ENCODE measurements at regions not wholly inside any gene's neighbourhood (a gene's known extent, or its start where the extent isn't known, plus 50 kb on each side); places are given as distances from the start of the nearest gene placed in this dataset.

DNA sequence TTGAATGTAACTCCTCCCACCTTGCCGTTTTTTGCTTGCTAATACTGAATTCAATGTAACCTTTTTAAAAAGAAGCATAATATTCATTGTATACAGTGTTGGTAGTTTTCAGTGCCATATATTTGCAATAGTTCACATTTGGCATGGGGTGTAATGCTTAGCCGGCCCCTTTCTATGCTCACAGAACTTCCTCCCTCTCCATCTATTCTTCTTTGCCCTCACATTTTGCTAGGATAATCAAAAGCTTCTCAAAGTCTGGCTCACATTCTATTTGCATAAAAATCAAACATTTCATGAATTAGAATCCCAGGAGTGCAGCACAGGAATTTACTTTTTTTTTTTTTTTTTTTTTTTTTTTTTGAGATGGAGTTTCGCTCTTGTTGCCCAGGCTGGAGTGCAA lies 226.3 kb upstream of the MPDZ start:
- H3K27ac Mint-ChIP-seq, result no peak overlapping the region

DNA sequence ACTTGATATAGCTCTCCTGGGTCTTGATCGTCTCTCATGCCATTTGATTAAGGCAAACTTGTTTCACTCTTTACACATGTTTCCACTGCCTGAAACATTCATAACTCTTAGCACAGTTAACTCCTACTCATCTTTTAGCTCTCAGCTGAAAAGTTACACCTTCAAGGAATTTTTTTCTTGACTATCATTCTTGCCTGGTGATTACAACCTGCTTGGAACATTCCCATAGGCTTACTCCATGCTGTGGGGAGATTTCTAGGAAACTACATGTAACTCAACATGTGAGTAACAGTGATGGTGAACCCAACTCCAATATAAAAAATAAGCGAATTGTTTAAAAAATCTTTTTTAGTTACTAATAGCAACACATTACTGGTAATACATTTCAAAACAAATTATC lies 224.1 kb upstream of the MPDZ start:
- H3K36me3 Mint-ChIP-seq, result no peaks in the 10 kb centered on the region
- no peak overlapping the region for H3K27ac Mint-ChIP-seq
- H3K27me3 Mint-ChIP-seq, result no peaks in the 10 kb centered on the region
- peaks cover 10% of the 10 kb centered on the region for H3K9me3 Mint-ChIP-seq (ENCODE audit: low read depth)
- no peaks in the 10 kb centered on the region for H3K4me1 Mint-ChIP-seq (ENCODE audit: low read depth)
- H3K4me3 Mint-ChIP-seq, result no peak overlapping the region

More for the DNA sequence above, 226.3 kb upstream of the MPDZ start:
- no peaks in the 10 kb centered on the region for H3K27me3 Mint-ChIP-seq
- H3K36me3 Mint-ChIP-seq, result no peaks in the 10 kb centered on the region
- H3K9me3 Mint-ChIP-seq (ENCODE audit: low read depth), result peaks cover 10% of the 10 kb centered on the region
- H3K4me3 Mint-ChIP-seq, result no peak overlapping the region
- H3K4me1 Mint-ChIP-seq (ENCODE audit: low read depth), result no peaks in the 10 kb centered on the region

DNA sequence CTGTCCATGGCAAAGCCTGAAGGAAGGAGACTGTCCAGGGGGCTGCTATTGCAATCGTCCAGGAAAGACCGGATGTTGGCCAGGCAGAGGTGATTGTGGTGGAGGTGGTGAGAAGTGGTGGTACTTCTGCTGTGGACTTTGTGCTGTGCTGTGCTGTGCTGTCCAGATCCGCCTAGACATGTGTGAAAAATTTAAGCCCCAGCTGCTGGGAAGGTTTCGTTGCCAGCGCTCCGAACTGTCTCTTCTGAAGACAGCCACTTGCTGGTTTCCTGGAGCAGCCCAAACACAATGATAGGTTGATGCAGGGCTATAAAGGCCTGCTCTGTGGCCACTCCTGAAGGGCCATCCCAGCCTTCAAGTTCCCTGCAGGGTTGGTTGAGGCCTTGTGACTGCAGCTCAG lies 223.0 kb upstream of the MPDZ start:
- H3K9me3 Mint-ChIP-seq (ENCODE audit: low read depth), result peaks cover 10% of the 10 kb centered on the region
- H3K4me1 Mint-ChIP-seq (ENCODE audit: low read depth), result no peaks in the 10 kb centered on the region
- no peak overlapping the region for H3K4me3 Mint-ChIP-seq
- no peak overlapping the region for H3K27ac Mint-ChIP-seq
- H3K36me3 Mint-ChIP-seq, result no peaks in the 10 kb centered on the region
- H3K27me3 Mint-ChIP-seq, result no peaks in the 10 kb centered on the region

DNA sequence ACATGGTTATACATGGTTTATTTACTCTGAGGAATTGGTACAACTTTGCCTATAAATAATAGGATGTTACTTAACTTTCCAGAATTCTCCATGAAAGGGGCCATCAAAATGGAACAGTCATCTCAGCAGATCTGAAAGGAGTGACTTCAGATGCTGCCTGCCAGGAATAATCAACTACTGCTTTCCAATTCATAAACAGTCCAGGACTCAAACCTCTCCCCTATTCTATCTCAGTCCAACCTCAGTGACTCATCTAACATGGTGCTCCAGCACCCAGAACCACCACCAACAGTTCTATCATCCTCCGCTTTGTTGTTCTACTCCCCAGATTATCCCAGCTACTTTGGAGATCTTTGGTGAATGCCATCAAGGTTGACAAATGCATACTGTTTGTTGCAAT lies 221.5 kb upstream of the MPDZ start:
- H3K9me3 Mint-ChIP-seq (ENCODE audit: low read depth), result peaks cover 14% of the 10 kb centered on the region
- no peak overlapping the region for H3K27ac Mint-ChIP-seq
- no peaks in the 10 kb centered on the region for H3K27me3 Mint-ChIP-seq
- no peaks in the 10 kb centered on the region for H3K36me3 Mint-ChIP-seq
- no peaks in the 10 kb centered on the region for H3K4me1 Mint-ChIP-seq (ENCODE audit: low read depth)
- H3K4me3 Mint-ChIP-seq, result no peak overlapping the region

DNA sequence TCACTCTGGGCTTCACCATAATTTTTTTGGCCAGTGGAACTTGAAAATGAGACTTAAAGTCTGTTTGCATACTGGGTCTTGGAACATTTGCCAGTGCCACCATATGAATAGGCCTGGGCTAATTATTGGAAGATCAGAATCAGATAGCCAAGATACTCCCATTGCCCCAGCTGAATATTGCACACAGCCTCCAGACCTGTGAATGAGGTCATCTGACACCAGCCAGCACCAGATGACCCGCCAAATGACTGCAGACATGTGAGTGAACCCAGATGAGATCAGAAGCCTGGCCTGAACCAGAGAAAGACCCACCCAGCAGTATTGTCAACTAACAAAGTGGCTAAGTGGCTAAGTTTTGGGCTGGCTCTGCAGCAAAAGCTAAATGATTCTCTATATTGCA lies 220.5 kb upstream of the MPDZ start:
- Mint-ChIP-seq H3K4me3 (no peak overlapping the region), H3K27me3 (no peaks in the 10 kb centered on the region), H3K27ac (no peak overlapping the region), H3K4me1 (ENCODE audit: low read depth) (no peaks in the 10 kb centered on the region), H3K9me3 (ENCODE audit: low read depth) (peaks cover 13% of the 10 kb centered on the region), H3K36me3 (no peaks in the 10 kb centered on the region)

DNA sequence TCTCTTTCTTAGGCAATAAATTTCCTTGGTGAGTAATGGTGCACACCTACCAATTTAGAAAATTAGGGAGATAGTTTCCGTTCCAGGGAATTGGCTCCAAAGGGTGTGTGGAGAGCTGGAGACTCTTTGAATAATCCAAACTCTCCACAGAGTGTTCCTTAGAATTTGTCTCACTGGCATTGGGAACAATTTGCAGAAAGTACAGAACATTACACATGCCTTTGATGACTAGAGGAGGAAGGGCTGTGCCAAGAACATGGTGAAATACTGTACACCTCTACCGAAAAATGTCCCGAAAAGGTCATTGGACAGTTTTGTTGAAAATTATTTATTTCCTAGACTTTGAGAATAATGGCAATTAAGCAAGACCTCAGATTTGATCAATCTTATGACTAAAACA lies 214.2 kb upstream of the MPDZ start:
- Mint-ChIP-seq H3K4me1 (ENCODE audit: low read depth) (no peaks in the 10 kb centered on the region), H3K27me3 (no peaks in the 10 kb centered on the region), H3K36me3 (no peaks in the 10 kb centered on the region), H3K9me3 (ENCODE audit: low read depth) (peaks cover 7% of the 10 kb centered on the region), H3K4me3 (no peak overlapping the region), H3K27ac (no peak overlapping the region)

DNA sequence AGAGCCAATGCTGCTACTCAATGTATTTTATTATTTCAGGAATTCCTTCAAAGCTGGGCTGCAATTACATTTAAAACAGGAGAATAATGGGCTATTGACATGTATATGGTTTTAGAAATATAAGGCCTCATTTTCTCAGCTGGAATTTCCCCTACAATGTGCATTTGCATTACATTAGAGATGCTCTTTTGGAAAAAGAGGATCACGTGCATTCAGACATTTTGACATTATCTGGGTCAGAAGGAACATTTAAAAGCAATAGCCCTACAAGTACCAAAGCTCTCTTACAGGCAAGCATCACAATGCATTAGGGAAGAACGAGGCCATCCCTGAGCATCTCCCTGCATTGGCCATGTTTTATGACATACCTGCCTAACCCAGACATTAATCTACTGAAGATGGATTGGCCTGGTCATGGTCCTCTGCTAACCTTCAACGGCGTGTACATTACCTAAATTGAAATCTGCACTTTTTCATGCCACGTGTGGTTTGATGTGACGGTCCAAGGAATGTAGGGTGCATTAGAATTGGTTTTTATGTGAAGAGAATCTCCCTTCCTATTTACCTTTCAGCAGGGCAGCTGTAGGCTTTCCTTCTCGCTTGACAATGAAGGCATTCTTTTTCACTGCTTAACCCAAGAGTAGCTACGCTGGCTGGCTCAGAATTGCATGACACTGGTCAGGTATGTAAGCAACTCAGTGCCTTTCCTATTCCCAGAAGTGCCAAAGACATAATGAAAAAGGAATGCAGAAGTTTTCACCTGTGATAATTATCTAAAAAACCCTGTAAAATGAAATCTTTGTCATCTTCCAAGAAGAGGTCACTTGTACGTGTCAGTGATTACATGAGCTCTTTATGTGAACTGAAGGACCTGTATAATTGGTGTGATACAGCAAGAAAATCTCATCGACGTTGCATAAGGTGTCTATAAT lies 212.3 kb upstream of the MPDZ start:
- H3K36me3 Mint-ChIP-seq, result no peaks in the 10 kb centered on the region
- no peaks in the 10 kb centered on the region for H3K4me1 Mint-ChIP-seq (ENCODE audit: low read depth)
- no peaks in the 10 kb centered on the region for H3K27me3 Mint-ChIP-seq
- no peak overlapping the region for H3K4me3 Mint-ChIP-seq
- peaks cover 3% of the 10 kb centered on the region for H3K9me3 Mint-ChIP-seq (ENCODE audit: low read depth)
- H3K27ac Mint-ChIP-seq, result no peak overlapping the region

DNA sequence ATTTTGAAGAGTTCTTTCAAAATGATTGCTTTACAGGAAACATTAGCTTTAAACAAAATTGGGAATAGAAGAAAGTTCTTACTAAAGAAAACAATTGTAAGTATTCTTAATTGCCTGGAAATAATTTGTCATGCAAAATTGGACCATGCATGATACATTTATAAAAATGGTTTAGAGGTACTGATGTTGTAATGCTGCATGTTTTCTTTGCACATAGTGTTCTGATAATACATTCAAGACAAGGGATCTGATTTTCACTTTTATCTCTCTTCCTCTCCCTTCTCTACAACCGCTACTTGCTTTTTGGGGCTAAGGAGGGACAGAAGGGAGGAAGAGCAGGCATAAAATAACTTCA lies 211.6 kb upstream of the MPDZ start:
- H3K27me3 Mint-ChIP-seq, result no peaks in the 10 kb centered on the region
- no peak overlapping the region for H3K27ac Mint-ChIP-seq
- no peaks in the 10 kb centered on the region for H3K4me1 Mint-ChIP-seq (ENCODE audit: low read depth)
- H3K4me3 Mint-ChIP-seq, result no peak overlapping the region
- no peaks in the 10 kb centered on the region for H3K36me3 Mint-ChIP-seq
- H3K9me3 Mint-ChIP-seq (ENCODE audit: low read depth), result no peaks in the 10 kb centered on the region

DNA sequence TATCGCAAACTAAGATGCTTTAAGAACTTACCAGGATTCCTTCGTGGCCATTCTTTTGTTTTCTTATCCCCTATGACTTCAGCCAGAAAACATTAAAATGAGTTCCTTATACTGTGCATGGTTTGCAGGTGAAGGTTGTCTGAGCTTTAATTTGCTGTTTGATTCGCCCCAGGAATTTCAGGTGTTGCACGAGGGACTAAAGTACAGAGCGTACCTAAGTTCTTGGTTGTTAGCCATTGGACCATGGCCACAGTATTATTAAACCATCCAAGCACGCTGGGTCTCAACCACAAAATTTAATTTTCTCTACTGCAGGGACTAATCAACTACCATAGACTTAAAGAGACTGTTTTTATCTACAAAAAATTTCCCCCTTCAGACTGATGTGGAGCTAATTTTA lies 208.4 kb upstream of the MPDZ start:
- no peaks in the 10 kb centered on the region for H3K36me3 Mint-ChIP-seq
- H3K27me3 Mint-ChIP-seq, result no peaks in the 10 kb centered on the region
- H3K27ac Mint-ChIP-seq, result no peak overlapping the region
- no peaks in the 10 kb centered on the region for H3K4me1 Mint-ChIP-seq (ENCODE audit: low read depth)
- no peak overlapping the region for H3K4me3 Mint-ChIP-seq
- no peaks in the 10 kb centered on the region for H3K9me3 Mint-ChIP-seq (ENCODE audit: low read depth)

DNA sequence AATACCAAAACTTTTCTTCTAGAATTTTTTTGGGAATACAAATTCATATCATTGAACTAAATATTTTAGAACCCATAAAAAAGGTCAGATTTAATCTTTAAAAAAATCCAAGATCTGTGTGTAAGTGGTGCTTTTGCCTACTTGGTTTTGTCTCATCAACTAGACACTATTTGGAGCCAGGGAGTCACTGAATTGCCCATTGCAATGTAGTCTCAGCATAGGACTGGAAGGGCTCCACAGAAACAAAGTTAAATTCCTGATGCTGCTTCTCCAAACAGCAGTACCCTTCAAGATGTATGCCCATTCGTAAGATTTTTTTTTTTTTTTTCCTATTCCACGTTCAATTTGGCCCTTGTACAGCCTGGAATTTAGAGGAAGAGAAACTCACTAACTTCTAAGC lies 208.0 kb upstream of the MPDZ start:
- H3K36me3 Mint-ChIP-seq, result no peaks in the 10 kb centered on the region
- no peaks in the 10 kb centered on the region for H3K9me3 Mint-ChIP-seq (ENCODE audit: low read depth)
- no peak overlapping the region for H3K27ac Mint-ChIP-seq
- H3K4me1 Mint-ChIP-seq (ENCODE audit: low read depth), result no peaks in the 10 kb centered on the region
- H3K27me3 Mint-ChIP-seq, result no peaks in the 10 kb centered on the region
- no peak overlapping the region for H3K4me3 Mint-ChIP-seq

DNA sequence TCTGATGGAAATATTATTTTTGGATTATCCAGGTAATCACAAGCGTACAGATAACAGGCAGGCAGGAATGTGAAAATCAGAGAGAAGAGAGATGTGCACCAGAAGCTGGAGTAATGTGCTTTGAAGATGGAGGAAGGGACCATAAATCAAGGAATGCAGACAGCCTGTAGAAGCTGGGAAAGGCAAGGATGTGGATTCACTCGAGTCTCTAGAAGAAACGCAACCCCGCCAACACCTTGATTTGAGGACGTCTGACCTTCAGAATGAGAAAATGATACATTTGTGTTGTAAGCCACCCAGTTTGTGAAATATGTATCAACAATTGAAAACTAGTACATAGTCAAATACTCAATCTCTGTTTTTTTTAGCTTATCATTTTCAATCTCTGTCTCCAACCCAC lies 207.6 kb upstream of the MPDZ start:
- no peaks in the 10 kb centered on the region for H3K36me3 Mint-ChIP-seq
- no peaks in the 10 kb centered on the region for H3K27me3 Mint-ChIP-seq
- H3K4me3 Mint-ChIP-seq, result no peak overlapping the region
- no peak overlapping the region for H3K27ac Mint-ChIP-seq
- no peaks in the 10 kb centered on the region for H3K4me1 Mint-ChIP-seq (ENCODE audit: low read depth)
- no peaks in the 10 kb centered on the region for H3K9me3 Mint-ChIP-seq (ENCODE audit: low read depth)

DNA sequence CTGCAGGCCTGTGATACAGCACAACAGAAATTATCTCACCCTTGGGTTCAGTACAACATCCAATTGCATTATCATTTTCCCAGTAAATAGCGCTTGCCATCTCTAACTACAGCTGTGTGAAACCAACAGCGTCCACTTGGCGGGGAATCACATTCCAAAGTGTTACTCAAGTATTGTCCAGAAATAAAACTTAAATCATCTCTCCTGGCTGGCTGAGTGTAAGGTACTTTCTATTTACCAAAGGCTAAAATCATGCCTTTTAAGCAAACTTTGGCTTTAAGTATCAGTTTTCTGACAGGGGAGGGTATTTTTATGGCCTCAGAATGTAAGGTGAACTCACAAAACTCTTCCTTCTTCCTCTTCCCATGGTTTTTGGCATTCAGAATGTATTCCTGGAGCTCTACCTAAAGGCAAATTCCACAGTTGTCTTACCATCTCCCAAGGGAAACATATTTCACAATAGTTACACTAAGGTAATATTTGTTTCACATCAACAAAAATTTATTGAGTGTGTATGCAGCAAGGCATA lies 205.6 kb upstream of the MPDZ start:
- no peaks in the 10 kb centered on the region for H3K9me3 Mint-ChIP-seq (ENCODE audit: low read depth)
- no peak overlapping the region for H3K27ac Mint-ChIP-seq
- no peak overlapping the region for H3K4me3 Mint-ChIP-seq
- no peaks in the 10 kb centered on the region for H3K36me3 Mint-ChIP-seq
- H3K27me3 Mint-ChIP-seq, result no peaks in the 10 kb centered on the region
- no peaks in the 10 kb centered on the region for H3K4me1 Mint-ChIP-seq (ENCODE audit: low read depth)

DNA sequence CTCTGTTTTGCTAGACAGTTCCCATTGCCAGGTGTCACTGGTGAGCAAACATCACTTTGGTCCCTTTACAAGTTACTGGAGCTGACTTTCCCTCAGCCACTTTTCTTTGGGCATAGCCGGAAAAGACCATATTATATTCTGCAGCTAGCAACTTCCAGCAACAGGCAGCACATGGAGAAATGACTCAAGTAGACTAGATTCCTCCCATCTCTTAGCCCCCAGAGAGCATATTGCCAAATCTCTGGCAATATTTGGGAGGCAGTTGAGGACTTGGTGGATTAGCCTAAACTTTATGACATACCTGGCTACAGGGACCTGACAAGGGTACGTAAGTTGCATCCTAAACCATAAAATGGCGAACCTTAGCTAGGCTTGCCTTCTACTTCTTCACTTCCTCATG lies 204.7 kb upstream of the MPDZ start:
- no peaks in the 10 kb centered on the region for H3K36me3 Mint-ChIP-seq
- H3K27ac Mint-ChIP-seq, result no peak overlapping the region
- no peaks in the 10 kb centered on the region for H3K9me3 Mint-ChIP-seq (ENCODE audit: low read depth)
- no peaks in the 10 kb centered on the region for H3K27me3 Mint-ChIP-seq
- H3K4me3 Mint-ChIP-seq, result no peak overlapping the region
- H3K4me1 Mint-ChIP-seq (ENCODE audit: low read depth), result no peaks in the 10 kb centered on the region

DNA sequence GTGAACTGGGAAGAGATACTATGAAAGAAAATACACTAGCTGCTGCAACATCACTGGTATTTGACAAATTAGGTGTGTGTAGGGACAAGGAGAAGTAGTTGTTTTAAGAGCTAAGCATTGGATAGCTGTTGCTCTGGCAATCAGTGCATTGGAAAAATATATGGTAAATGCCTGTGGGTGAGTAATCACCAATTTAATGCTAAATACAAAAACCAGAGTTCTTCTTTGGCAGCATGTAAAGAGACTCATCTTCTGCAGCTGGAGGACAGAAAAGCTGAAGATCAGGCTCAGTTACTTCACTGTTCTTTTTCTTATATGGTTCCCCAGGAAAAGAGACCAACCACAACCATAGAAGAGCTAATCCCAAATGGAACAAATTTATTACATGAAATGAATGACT lies 201.8 kb upstream of the MPDZ start:
- Mint-ChIP-seq H3K9me3 (ENCODE audit: low read depth) (no peaks in the 10 kb centered on the region), H3K36me3 (no peaks in the 10 kb centered on the region), H3K27ac (no peak overlapping the region), H3K27me3 (no peaks in the 10 kb centered on the region), H3K4me1 (ENCODE audit: low read depth) (no peaks in the 10 kb centered on the region), H3K4me3 (no peak overlapping the region)

DNA sequence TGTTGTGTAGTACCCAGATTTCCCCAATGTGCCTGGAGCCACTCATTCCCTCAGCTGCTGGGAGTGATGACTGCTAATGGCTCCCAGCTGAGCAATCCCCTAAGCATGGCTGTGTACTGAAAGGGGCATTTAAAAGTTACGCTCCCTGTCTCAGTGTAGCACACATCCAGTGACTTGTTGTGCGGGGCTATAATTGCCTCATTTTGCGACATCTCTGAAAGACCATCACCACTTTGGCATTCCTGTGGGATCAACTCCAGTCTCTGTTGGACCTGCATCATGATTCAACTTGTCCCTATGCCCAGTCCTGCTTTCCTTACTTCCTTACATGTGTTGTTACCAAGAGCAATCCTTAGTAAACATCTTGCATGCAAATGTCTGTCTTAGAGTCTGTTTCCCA lies 201.2 kb upstream of the MPDZ start:
- no peaks in the 10 kb centered on the region for H3K9me3 Mint-ChIP-seq (ENCODE audit: low read depth)
- H3K36me3 Mint-ChIP-seq, result no peaks in the 10 kb centered on the region
- H3K4me1 Mint-ChIP-seq (ENCODE audit: low read depth), result no peaks in the 10 kb centered on the region
- H3K4me3 Mint-ChIP-seq, result no peak overlapping the region
- H3K27ac Mint-ChIP-seq, result no peak overlapping the region
- H3K27me3 Mint-ChIP-seq, result no peaks in the 10 kb centered on the region

DNA sequence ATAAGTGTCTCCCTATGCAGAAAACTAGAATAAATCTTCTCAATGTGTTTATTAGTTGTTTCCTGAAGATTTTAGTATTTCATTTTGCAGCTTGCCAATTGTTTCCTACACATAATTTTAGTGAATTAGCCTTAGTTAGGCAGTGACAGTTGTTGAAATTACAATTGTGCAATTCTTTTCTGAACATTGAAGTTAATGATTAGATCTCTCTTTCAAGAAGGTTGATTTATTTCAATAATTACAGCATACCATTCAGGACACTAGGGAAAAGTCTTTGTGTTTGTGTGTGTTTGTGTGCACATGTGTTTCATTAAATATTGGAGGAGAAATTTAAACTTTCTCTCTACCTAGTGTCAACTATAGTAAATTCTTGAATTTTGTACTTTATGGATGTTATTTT lies 199.6 kb upstream of the MPDZ start:
- H3K27me3 Mint-ChIP-seq, result no peaks in the 10 kb centered on the region
- no peaks in the 10 kb centered on the region for H3K4me1 Mint-ChIP-seq (ENCODE audit: low read depth)
- no peak overlapping the region for H3K27ac Mint-ChIP-seq
- no peaks in the 10 kb centered on the region for H3K36me3 Mint-ChIP-seq
- no peak overlapping the region for H3K4me3 Mint-ChIP-seq
- H3K9me3 Mint-ChIP-seq (ENCODE audit: low read depth), result peaks cover 9% of the 10 kb centered on the region
